RWPE1 (cell line): ENCODE measurements at regions not wholly inside any gene's neighbourhood (a gene's known extent, or its start where the extent isn't known, plus 50 kb on each side); places are given as distances from the start of the nearest gene placed in this dataset.

ENCODE experiments used
- CTCF ChIA-PET: fragments of 350-600 bp; sonication (Branson Sonifier 250); formaldehyde crosslinking; extraction: SDS; loops from one replicate; lab custom pipeline; 2021; lab: Yijun Ruan, JAX
- POLR2A ChIA-PET: fragments of 400-600 bp; formaldehyde crosslinking; extraction: SDS; loops from one replicate; lab custom pipeline; 2020; ENCODE audit warnings: antibody characterized with exemption; ENCODE audit not compliant: low non-redundant PET; lab: Yijun Ruan, JAX
- DNase-seq: peaks from one replicate; pipeline ENCODE4 v3.0.0; 2012; ENCODE audit warnings: low spot score
- H3K27ac ChIP-seq: fragments of 450-650 bp; 2 replicates; pipeline ENCODE4 v1.5.1; 2017
- TF ChIP-seq, protein P1 (sequence below): fragments of 450-650 bp; conservative IDR thresholded peaks from 2 replicates; pipeline ENCODE4 v1.5.1; 2017; ENCODE audit warnings: low read depth, mild to moderate bottlenecking

- H3K27ac ChIP-seq = no peak overlapping the region
- POLR2A ChIA-PET = no interaction called here
These were observed 127.9 kb upstream of the SH3BP4 start for GRCh38 chr2:234823877-234824376.

GRCh38 chr2:234823196-234823876 lies 128.5 kb upstream of the SH3BP4 start:
- no peak for DNase-seq
- POLR2A ChIA-PET = no interaction called here
- CTCF ChIA-PET = no interaction called here
- TF ChIP-seq, protein P1, sequence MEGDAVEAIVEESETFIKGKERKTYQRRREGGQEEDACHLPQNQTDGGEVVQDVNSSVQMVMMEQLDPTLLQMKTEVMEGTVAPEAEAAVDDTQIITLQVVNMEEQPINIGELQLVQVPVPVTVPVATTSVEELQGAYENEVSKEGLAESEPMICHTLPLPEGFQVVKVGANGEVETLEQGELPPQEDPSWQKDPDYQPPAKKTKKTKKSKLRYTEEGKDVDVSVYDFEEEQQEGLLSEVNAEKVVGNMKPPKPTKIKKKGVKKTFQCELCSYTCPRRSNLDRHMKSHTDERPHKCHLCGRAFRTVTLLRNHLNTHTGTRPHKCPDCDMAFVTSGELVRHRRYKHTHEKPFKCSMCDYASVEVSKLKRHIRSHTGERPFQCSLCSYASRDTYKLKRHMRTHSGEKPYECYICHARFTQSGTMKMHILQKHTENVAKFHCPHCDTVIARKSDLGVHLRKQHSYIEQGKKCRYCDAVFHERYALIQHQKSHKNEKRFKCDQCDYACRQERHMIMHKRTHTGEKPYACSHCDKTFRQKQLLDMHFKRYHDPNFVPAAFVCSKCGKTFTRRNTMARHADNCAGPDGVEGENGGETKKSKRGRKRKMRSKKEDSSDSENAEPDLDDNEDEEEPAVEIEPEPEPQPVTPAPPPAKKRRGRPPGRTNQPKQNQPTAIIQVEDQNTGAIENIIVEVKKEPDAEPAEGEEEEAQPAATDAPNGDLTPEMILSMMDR = no peak
- no peak overlapping the region for H3K27ac ChIP-seq

More at GRCh38 chr2:234823877-234824376, 127.9 kb upstream of the SH3BP4 start:
- peak; percentile 37 for DNase-seq
- TF ChIP-seq, protein P1 = no peak
- CTCF ChIA-PET = no interaction called here

GRCh38 chr2:234821946-234822475 lies 129.8 kb upstream of the SH3BP4 start:
- DNase-seq = no peak
- TF ChIP-seq, protein P1 = no peak
- CTCF ChIA-PET = interaction anchor here (0.5 kb wide), 1 partner anchor 195 kb away, joined by 4 read pairs; no protein-coding TSS in a partner anchor
- no peak overlapping the region for H3K27ac ChIP-seq
- POLR2A ChIA-PET = no interaction called here

DNA sequence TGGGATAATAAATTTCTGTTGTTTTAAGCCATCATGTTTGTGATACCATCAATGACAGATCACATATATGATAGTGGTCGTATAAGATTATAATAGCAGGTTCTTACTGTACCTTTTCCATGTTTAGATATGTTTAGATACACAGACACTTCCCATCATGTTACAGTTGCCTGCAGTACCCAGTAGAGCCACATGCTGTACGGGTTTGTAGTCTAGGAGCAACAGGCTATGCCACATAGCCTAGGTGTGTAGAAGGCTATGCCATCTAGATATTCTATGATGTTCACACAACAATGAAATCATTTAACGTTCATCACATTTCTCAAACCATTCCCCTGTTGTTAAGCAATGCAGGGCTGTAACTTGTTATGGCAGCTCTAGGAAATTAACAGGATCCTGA lies 132.9 kb upstream of the SH3BP4 start:
- ChIA-PET CTCF (no interaction called here), POLR2A (no interaction called here)
- H3K27ac ChIP-seq = no peak overlapping the region
- TF ChIP-seq, protein P1 = no peak
- no peak for DNase-seq

GRCh38 chr2:234816491-234816890 lies 135.3 kb upstream of the SH3BP4 start:
- no peak for DNase-seq
- no peak overlapping the region for H3K27ac ChIP-seq
- TF ChIP-seq, protein P1 = no peak
- ChIA-PET CTCF (no interaction called here), POLR2A (no interaction called here)

- CTCF ChIA-PET = no interaction called here
- no peak for DNase-seq
- POLR2A ChIA-PET = no interaction called here
- TF ChIP-seq, protein P1 = no peak
- H3K27ac ChIP-seq = no peak overlapping the region
These were observed 135.8 kb upstream of the SH3BP4 start for GRCh38 chr2:234816056-234816455.
